ENCODE measurements at regions not wholly inside any gene's neighbourhood (a gene's known extent, or its start where the extent isn't known, plus 50 kb on each side); places are given as distances from the start of the nearest gene placed in this dataset.

- no peak overlapping the region for H3K4me3 ChIP-seq (ENCODE audit: low read length)
- Mint-ChIP-seq H3K4me3 (no peak overlapping the region), H3K36me3 (no peaks in the 10 kb centered on the region), H3K27me3 (peaks cover 0 to 2% of the 10 kb centered on the region in 2 donors), H3K9me3 (peaks cover 0 to 12% (median 0%) of the 10 kb centered on the region in 5 donors), H3K27ac (no peak overlapping the region), H3K4me1 (no peaks in the 10 kb centered on the region)
- H3K27me3 ChIP-seq (ENCODE audit: insufficient read depth, low read length, poor library complexity, severe bottlenecking), result no peaks in the 10 kb centered on the region
- no peak overlapping the region for H3K27ac ChIP-seq (ENCODE audit: low read depth, low read length)
- H3K9me3 ChIP-seq (ENCODE audit: low read length), result no peaks in the 10 kb centered on the region
- DNase-seq, result no peak
- CTCF ChIA-PET, result no interaction called here
- H3K4me1 ChIP-seq (ENCODE audit: insufficient read depth, low read length), result no peaks in the 10 kb centered on the region
- H3K36me3 ChIP-seq (ENCODE audit: insufficient read depth, low read length), result no peaks in the 10 kb centered on the region
- POLR2A ChIA-PET, result no interaction called here
These were observed 380.2 kb downstream of the DIPK2A start for GRCh38 chr3:144351773-144352365.

GRCh38 chr3:144358191-144358590 is 386.6 kb downstream of the DIPK2A start:
- ChIA-PET CTCF (no interaction called here), POLR2A (no interaction called here)
- Histone ChIP-seq H3K36me3 (ENCODE audit: insufficient read depth, low read length) (no peaks in the 10 kb centered on the region), H3K4me3 (ENCODE audit: low read length) (no peak overlapping the region), H3K27me3 (ENCODE audit: insufficient read depth, low read length, poor library complexity, severe bottlenecking) (no peaks in the 10 kb centered on the region), H3K9me3 (ENCODE audit: low read length) (no peaks in the 10 kb centered on the region), H3K27ac (ENCODE audit: low read depth, low read length) (no peak overlapping the region), H3K4me1 (ENCODE audit: insufficient read depth, low read length) (no peaks in the 10 kb centered on the region)
- no peaks in the 10 kb centered on the region for H3K36me3 Mint-ChIP-seq
- no peak overlapping the region for H3K27ac Mint-ChIP-seq
- peaks cover 0 to 5% (median 2%) of the 10 kb centered on the region in 5 donors for H3K9me3 Mint-ChIP-seq
- no peak for DNase-seq
- no peaks in the 10 kb centered on the region for H3K4me1 Mint-ChIP-seq
- no peaks in the 10 kb centered on the region for H3K27me3 Mint-ChIP-seq
- no peak overlapping the region for H3K4me3 Mint-ChIP-seq

- no peaks in the 10 kb centered on the region for H3K4me1 Mint-ChIP-seq
- no peaks in the 10 kb centered on the region for H3K9me3 ChIP-seq (ENCODE audit: low read length)
- no peak overlapping the region for H3K27ac Mint-ChIP-seq
- DNase-seq, result no peak
- no peak overlapping the region for H3K27ac ChIP-seq (ENCODE audit: low read depth, low read length)
- H3K27me3 Mint-ChIP-seq, result no peaks in the 10 kb centered on the region
- no peak overlapping the region for H3K4me3 Mint-ChIP-seq
- H3K4me1 ChIP-seq (ENCODE audit: insufficient read depth, low read length), result no peaks in the 10 kb centered on the region
- POLR2A ChIA-PET, result no interaction called here
- peaks cover 0 to 6% (median 2%) of the 10 kb centered on the region in 5 donors for H3K9me3 Mint-ChIP-seq
- CTCF ChIA-PET, result no interaction called here
- H3K36me3 Mint-ChIP-seq, result no peaks in the 10 kb centered on the region
- no peaks in the 10 kb centered on the region for H3K27me3 ChIP-seq (ENCODE audit: insufficient read depth, low read length, poor library complexity, severe bottlenecking)
- H3K36me3 ChIP-seq (ENCODE audit: insufficient read depth, low read length), result no peaks in the 10 kb centered on the region
- H3K4me3 ChIP-seq (ENCODE audit: low read length), result no peak overlapping the region
These were observed 389.4 kb downstream of the DIPK2A start for GRCh38 chr3:144361002-144361401.

- H3K9me3 ChIP-seq (ENCODE audit: low read length), result no peaks in the 10 kb centered on the region
- Mint-ChIP-seq H3K27ac (no peak overlapping the region), H3K36me3 (no peaks in the 10 kb centered on the region), H3K9me3 (peaks cover 0 to 10% (median 7%) of the 10 kb centered on the region in 5 donors), H3K4me1 (no peaks in the 10 kb centered on the region), H3K27me3 (no peaks in the 10 kb centered on the region), H3K4me3 (no peak overlapping the region)
- H3K4me3 ChIP-seq (ENCODE audit: low read length), result no peak overlapping the region
- no peaks in the 10 kb centered on the region for H3K27me3 ChIP-seq (ENCODE audit: insufficient read depth, low read length, poor library complexity, severe bottlenecking)
- ChIA-PET CTCF (no interaction called here), POLR2A (no interaction called here)
- no peaks in the 10 kb centered on the region for H3K4me1 ChIP-seq (ENCODE audit: insufficient read depth, low read length)
- DNase-seq, result no peak
- H3K36me3 ChIP-seq (ENCODE audit: insufficient read depth, low read length), result no peaks in the 10 kb centered on the region
- no peak overlapping the region for H3K27ac ChIP-seq (ENCODE audit: low read depth, low read length)
These were observed 390.5 kb downstream of the DIPK2A start for GRCh38 chr3:144362126-144362525.

- peaks cover 0 to 17% (median 8%) of the 10 kb centered on the region in 5 donors for H3K9me3 Mint-ChIP-seq
- no peaks in the 10 kb centered on the region for H3K27me3 Mint-ChIP-seq
- Histone ChIP-seq H3K27ac (ENCODE audit: low read depth, low read length) (no peak overlapping the region), H3K9me3 (ENCODE audit: low read length) (no peaks in the 10 kb centered on the region), H3K27me3 (ENCODE audit: insufficient read depth, low read length, poor library complexity, severe bottlenecking) (no peaks in the 10 kb centered on the region), H3K4me1 (ENCODE audit: insufficient read depth, low read length) (no peaks in the 10 kb centered on the region), H3K4me3 (ENCODE audit: low read length) (no peak overlapping the region), H3K36me3 (ENCODE audit: insufficient read depth, low read length) (no peaks in the 10 kb centered on the region)
- H3K36me3 Mint-ChIP-seq, result peaks cover 0 to 3% (median 0%) of the 10 kb centered on the region in 3 donors
- ChIA-PET POLR2A (no interaction called here), CTCF (no interaction called here)
- H3K4me3 Mint-ChIP-seq, result no peak overlapping the region
- H3K4me1 Mint-ChIP-seq, result no peaks in the 10 kb centered on the region
- no peak overlapping the region for H3K27ac Mint-ChIP-seq
- no peak for DNase-seq
These were observed 392.2 kb downstream of the DIPK2A start for GRCh38 chr3:144363856-144364255.

- Mint-ChIP-seq H3K27ac (no peak overlapping the region), H3K27me3 (no peaks in the 10 kb centered on the region), H3K4me1 (no peaks in the 10 kb centered on the region), H3K9me3 (peaks cover 0 to 21% (median 12%) of the 10 kb centered on the region in 5 donors), H3K4me3 (no peak overlapping the region), H3K36me3 (peaks cover 0 to 3% (median 2%) of the 10 kb centered on the region in 3 donors)
- H3K9me3 ChIP-seq (ENCODE audit: low read length), result no peaks in the 10 kb centered on the region
- DNase-seq, result no peak
- H3K36me3 ChIP-seq (ENCODE audit: insufficient read depth, low read length), result no peaks in the 10 kb centered on the region
- ChIA-PET CTCF (no interaction called here), POLR2A (no interaction called here)
- no peaks in the 10 kb centered on the region for H3K4me1 ChIP-seq (ENCODE audit: insufficient read depth, low read length)
- H3K27me3 ChIP-seq (ENCODE audit: insufficient read depth, low read length, poor library complexity, severe bottlenecking), result no peaks in the 10 kb centered on the region
- H3K4me3 ChIP-seq (ENCODE audit: low read length), result no peak overlapping the region
- no peak overlapping the region for H3K27ac ChIP-seq (ENCODE audit: low read depth, low read length)
These were observed 393.1 kb downstream of the DIPK2A start for GRCh38 chr3:144364737-144365136.

- H3K4me1 ChIP-seq (ENCODE audit: insufficient read depth, low read length), result no peaks in the 10 kb centered on the region
- no peaks in the 10 kb centered on the region for H3K27me3 Mint-ChIP-seq
- no peak overlapping the region for H3K4me3 ChIP-seq (ENCODE audit: low read length)
- DNase-seq, result no peak
- peaks cover 0 to 3% (median 2%) of the 10 kb centered on the region in 3 donors for H3K36me3 Mint-ChIP-seq
- H3K9me3 Mint-ChIP-seq, result peaks cover 10 to 31% (median 22%) of the 10 kb centered on the region in 5 donors
- no peaks in the 10 kb centered on the region for H3K4me1 Mint-ChIP-seq
- H3K27ac Mint-ChIP-seq, result no peak overlapping the region
- CTCF ChIA-PET, result no interaction called here
- POLR2A ChIA-PET, result no interaction called here
- H3K27ac ChIP-seq (ENCODE audit: low read depth, low read length), result no peak overlapping the region
- no peaks in the 10 kb centered on the region for H3K36me3 ChIP-seq (ENCODE audit: insufficient read depth, low read length)
- H3K9me3 ChIP-seq (ENCODE audit: low read length), result no peaks in the 10 kb centered on the region
- H3K27me3 ChIP-seq (ENCODE audit: insufficient read depth, low read length, poor library complexity, severe bottlenecking), result no peaks in the 10 kb centered on the region
- no peak overlapping the region for H3K4me3 Mint-ChIP-seq
These were observed 397.7 kb downstream of the DIPK2A start for GRCh38 chr3:144369129-144369879.

- Mint-ChIP-seq H3K36me3 (no peaks in the 10 kb centered on the region), H3K9me3 (peaks cover 7 to 28% (median 10%) of the 10 kb centered on the region in 5 donors), H3K27me3 (peaks cover 0 to 1% of the 10 kb centered on the region in 2 donors), H3K27ac (no peak overlapping the region), H3K4me1 (no peaks in the 10 kb centered on the region), H3K4me3 (no peak overlapping the region)
- ChIA-PET POLR2A (no interaction called here), CTCF (no interaction called here)
- Histone ChIP-seq H3K9me3 (ENCODE audit: low read length) (no peaks in the 10 kb centered on the region), H3K27ac (ENCODE audit: low read depth, low read length) (no peak overlapping the region), H3K36me3 (ENCODE audit: insufficient read depth, low read length) (no peaks in the 10 kb centered on the region), H3K27me3 (ENCODE audit: insufficient read depth, low read length, poor library complexity, severe bottlenecking) (no peaks in the 10 kb centered on the region), H3K4me1 (ENCODE audit: insufficient read depth, low read length) (no peaks in the 10 kb centered on the region), H3K4me3 (ENCODE audit: low read length) (no peak overlapping the region)
- no peak for DNase-seq
These were observed 403.5 kb downstream of the DIPK2A start for GRCh38 chr3:144375088-144375487.

Measured in CD8-positive, alpha-beta memory T cell (primary cell).